ENCODE measurements at regions not wholly inside any gene's neighbourhood (a gene's known extent, or its start where the extent isn't known, plus 50 kb on each side); places are given as distances from the start of the nearest gene placed in this dataset.

DNA sequence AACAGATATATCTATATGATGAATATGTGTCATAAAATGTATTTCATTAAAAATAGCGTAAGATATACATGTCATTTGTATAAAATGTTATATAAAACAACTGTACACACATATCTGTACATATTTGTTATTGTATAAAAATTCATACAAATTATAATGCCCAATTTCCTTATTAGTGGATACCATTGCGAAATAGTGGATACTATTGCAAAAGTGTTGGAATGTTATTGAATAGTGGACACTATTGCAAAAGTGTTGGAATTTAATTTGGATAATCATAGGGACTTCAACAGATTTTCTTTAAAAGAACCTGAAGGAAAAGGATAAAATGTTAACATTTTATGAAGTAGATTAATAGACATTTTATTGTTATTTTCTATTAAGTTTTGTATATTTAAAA is 487.4 kb downstream of the HAO1 start:
- TF ChIP-seq EZH2 (IDR thresholded peaks at IDR 0.05; ENCODE audit: borderline replicate concordance, insufficient read depth, low read depth, low read length, poor library complexity, severe bottlenecking) = no peak
- TF ChIP-seq, protein P1, sequence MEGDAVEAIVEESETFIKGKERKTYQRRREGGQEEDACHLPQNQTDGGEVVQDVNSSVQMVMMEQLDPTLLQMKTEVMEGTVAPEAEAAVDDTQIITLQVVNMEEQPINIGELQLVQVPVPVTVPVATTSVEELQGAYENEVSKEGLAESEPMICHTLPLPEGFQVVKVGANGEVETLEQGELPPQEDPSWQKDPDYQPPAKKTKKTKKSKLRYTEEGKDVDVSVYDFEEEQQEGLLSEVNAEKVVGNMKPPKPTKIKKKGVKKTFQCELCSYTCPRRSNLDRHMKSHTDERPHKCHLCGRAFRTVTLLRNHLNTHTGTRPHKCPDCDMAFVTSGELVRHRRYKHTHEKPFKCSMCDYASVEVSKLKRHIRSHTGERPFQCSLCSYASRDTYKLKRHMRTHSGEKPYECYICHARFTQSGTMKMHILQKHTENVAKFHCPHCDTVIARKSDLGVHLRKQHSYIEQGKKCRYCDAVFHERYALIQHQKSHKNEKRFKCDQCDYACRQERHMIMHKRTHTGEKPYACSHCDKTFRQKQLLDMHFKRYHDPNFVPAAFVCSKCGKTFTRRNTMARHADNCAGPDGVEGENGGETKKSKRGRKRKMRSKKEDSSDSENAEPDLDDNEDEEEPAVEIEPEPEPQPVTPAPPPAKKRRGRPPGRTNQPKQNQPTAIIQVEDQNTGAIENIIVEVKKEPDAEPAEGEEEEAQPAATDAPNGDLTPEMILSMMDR (IDR thresholded peaks at IDR 0.05) = no peak
- no peaks in the 10 kb centered on the region for H3K27me3 ChIP-seq (replicated peaks in 1 of 4; ENCODE audit: control extremely low read depth in 1 of 4, control insufficient read depth in 3 of 4, insufficient read depth in 4 of 4, low read length in 3 of 4)
- no peaks in the 10 kb centered on the region for H3K36me3 ChIP-seq (replicated peaks in 1 of 2; ENCODE audit: control extremely low read depth in 1 of 2, control insufficient read depth in 1 of 2, extremely low read depth in 1 of 2, insufficient read depth in 2 of 2, low read length in 1 of 2)
- no peak for DNase-seq
- CTCF ChIA-PET = no interaction called here
- H4K20me1 ChIP-seq (ENCODE audit: control insufficient read depth, insufficient read depth, low read length, poor library complexity, severe bottlenecking) = no peaks in the 10 kb centered on the region
- H3K9me3 Mint-ChIP-seq (ENCODE audit: insufficient read depth) = peaks cover 1% of the 10 kb centered on the region
- ATAC-seq (ENCODE audit: low read depth) = no peak
- no peak overlapping the region for H3K9ac ChIP-seq (ENCODE audit: low read length)
- no peak overlapping the region for H3K27ac Mint-ChIP-seq
- no peak overlapping the region for H3K4me2 ChIP-seq (replicated peaks; ENCODE audit: low read depth, low read length, poor library complexity, severe bottlenecking)
- peaks cover 0 to 4% (median 0%) of the 10 kb centered on the region in 3 donors for H3K9me3 ChIP-seq (ENCODE audit: control extremely low read depth in 1 of 3, control insufficient read depth in 2 of 3, insufficient read depth in 1 of 3, low read length in 2 of 3)
- POLR2A ChIA-PET = no interaction called here
- H3K79me2 ChIP-seq (ENCODE audit: control insufficient read depth, insufficient read depth, low read length) = no peaks in the 10 kb centered on the region
- WGBS (ENCODE audit: insufficient coverage) = no CpG with 5 or more reads among the region's 2 CpGs
- intact Hi-C loops (cut with micrococcal nuclease) = no loop called here
- no peak overlapping the region for H3K4me3 ChIP-seq (ENCODE audit: control extremely low read depth in 1 of 5, extremely low read depth in 1 of 5, insufficient read depth in 1 of 5, low read depth in 2 of 5, low read length in 4 of 5)
- H3K27me3 Mint-ChIP-seq = no peaks in the 10 kb centered on the region
- H3K4me1 ChIP-seq (ENCODE audit: control insufficient read depth in 2 of 2, insufficient read depth in 2 of 2, low read length in 2 of 2) = no peaks in the 10 kb centered on the region
- no peak overlapping the region for H3K27ac ChIP-seq (ENCODE audit: low read length in 2 of 2)
- no peaks in the 10 kb centered on the region for H3K4me1 Mint-ChIP-seq
- H2AFZ ChIP-seq (ENCODE audit: insufficient read depth, low read depth, low read length, poor library complexity, severe bottlenecking) = no peak overlapping the region
- no peak overlapping the region for H3K4me3 Mint-ChIP-seq

DNA sequence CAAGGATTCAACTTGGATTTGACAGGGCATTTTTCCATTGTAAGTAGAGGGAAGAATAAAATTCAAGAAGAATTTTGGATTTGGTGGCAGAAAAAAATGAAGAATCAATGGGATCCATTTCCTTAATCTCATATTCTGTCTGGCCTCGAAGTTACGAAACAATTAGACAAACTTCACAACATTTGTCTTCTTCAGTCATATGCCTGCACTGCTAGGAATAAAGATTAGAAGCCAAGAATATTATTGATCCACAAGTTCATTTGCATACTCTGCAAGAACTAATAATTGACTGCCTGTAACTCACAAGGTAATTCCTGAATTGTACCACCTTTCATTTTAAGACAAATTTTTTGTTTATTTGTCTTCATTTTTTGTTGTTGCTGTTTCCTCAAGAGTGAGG is 486.2 kb downstream of the HAO1 start:
- WGBS (ENCODE audit: insufficient coverage) = no CpG with 5 or more reads among the region's 2 CpGs
- H3K4me2 ChIP-seq (replicated peaks; ENCODE audit: low read depth, low read length, poor library complexity, severe bottlenecking) = no peak overlapping the region
- CTCF ChIA-PET = no interaction called here
- ATAC-seq (ENCODE audit: low read depth) (no peak), DNase-seq (no peak)
- Mint-ChIP-seq H3K27ac (no peak overlapping the region), H3K27me3 (no peaks in the 10 kb centered on the region), H3K9me3 (ENCODE audit: insufficient read depth) (peaks cover 1% of the 10 kb centered on the region), H3K4me3 (no peak overlapping the region), H3K4me1 (no peaks in the 10 kb centered on the region)
- intact Hi-C loops (cut with micrococcal nuclease) = no loop called here
- TF ChIP-seq, protein P1 (IDR thresholded peaks at IDR 0.05) = no peak
- no peak for TF ChIP-seq EZH2 (IDR thresholded peaks at IDR 0.05; ENCODE audit: borderline replicate concordance, insufficient read depth, low read depth, low read length, poor library complexity, severe bottlenecking)
- H3K4me3 ChIP-seq (ENCODE audit: control extremely low read depth in 1 of 5, extremely low read depth in 1 of 5, insufficient read depth in 1 of 5, low read depth in 2 of 5, low read length in 4 of 5) = no peak overlapping the region
- no peak overlapping the region for H2AFZ ChIP-seq (ENCODE audit: insufficient read depth, low read depth, low read length, poor library complexity, severe bottlenecking)
- H3K9ac ChIP-seq (ENCODE audit: low read length) = no peak overlapping the region
- H3K9me3 ChIP-seq (ENCODE audit: control extremely low read depth in 1 of 3, control insufficient read depth in 2 of 3, insufficient read depth in 1 of 3, low read length in 2 of 3) = peaks cover 0 to 4% (median 0%) of the 10 kb centered on the region in 3 donors
- H3K27ac ChIP-seq (ENCODE audit: low read length in 2 of 2) = no peak overlapping the region
- no peaks in the 10 kb centered on the region for H3K4me1 ChIP-seq (ENCODE audit: control insufficient read depth in 2 of 2, insufficient read depth in 2 of 2, low read length in 2 of 2)
- POLR2A ChIA-PET = no interaction called here
- no peaks in the 10 kb centered on the region for H4K20me1 ChIP-seq (ENCODE audit: control insufficient read depth, insufficient read depth, low read length, poor library complexity, severe bottlenecking)
- no peaks in the 10 kb centered on the region for H3K36me3 ChIP-seq (replicated peaks in 1 of 2; ENCODE audit: control extremely low read depth in 1 of 2, control insufficient read depth in 1 of 2, extremely low read depth in 1 of 2, insufficient read depth in 2 of 2, low read length in 1 of 2)
- H3K79me2 ChIP-seq (ENCODE audit: control insufficient read depth, insufficient read depth, low read length) = no peaks in the 10 kb centered on the region
- H3K27me3 ChIP-seq (replicated peaks in 1 of 4; ENCODE audit: control extremely low read depth in 1 of 4, control insufficient read depth in 3 of 4, insufficient read depth in 4 of 4, low read length in 3 of 4) = no peaks in the 10 kb centered on the region

All from B cell (primary cell).